Spleen (tissue), 11 donors: ENCODE measurements at regions not wholly inside any gene's neighbourhood (a gene's known extent, or its start where the extent isn't known, plus 50 kb on each side); places are given as distances from the start of the nearest gene placed in this dataset.

Experiments
- DNase-seq: peaks from one replicate; pipeline ENCODE4 v3.0.0-alpha.2; 2020
- H3K27ac ChIP-seq, 8 donors: fragments of 200-600 bp; sonication (generic) in 7 of 8; 1 replicate in 4 of 8; 2 replicates in 4 of 8; pipeline versions ENCODE4 v1.5.0 to v1.8.0; 2016 to 2021; ENCODE audit warnings: inconsistent platforms in 4 of 8, mild to moderate bottlenecking in 4 of 8, moderate library complexity in 1 of 8
- H3K27me3 ChIP-seq, 7 donors: fragments of 200-600 bp; sonication (generic) in 6 of 7; replicated peaks in 1 of 7; 1 replicate in 4 of 7; 2 replicates in 3 of 7; pipeline versions ENCODE4 v1.5.0 to v1.8.0; 2016 to 2021; ENCODE audit warnings: inconsistent platforms in 3 of 7, mild to moderate bottlenecking in 1 of 7
- H3K36me3 ChIP-seq, 6 donors: fragments of 200-600 bp; sonication (generic) in 5 of 6; 1 replicate in 4 of 6; 2 replicates in 2 of 6; pipeline versions ENCODE4 v1.5.0 to v1.8.0; 2016 to 2021; ENCODE audit warnings: inconsistent platforms in 2 of 6
- H3K4me1 ChIP-seq, 6 donors: fragments of 200-600 bp; sonication (generic) in 5 of 6; 1 replicate in 3 of 6; 2 replicates in 3 of 6; pipeline versions ENCODE4 v1.5.0 to v1.8.0; 2016 to 2021; ENCODE audit warnings: inconsistent platforms in 3 of 6
- H3K4me3 ChIP-seq, 8 donors: fragments of 200-600 bp; sonication (generic) in 7 of 8; 1 replicate in 4 of 8; 2 replicates in 4 of 8; pipeline versions ENCODE4 v1.5.0 to v1.8.0; 2016 to 2021; ENCODE audit warnings: inconsistent platforms in 4 of 8, mild to moderate bottlenecking in 4 of 8, moderate library complexity in 2 of 8
- H3K9me3 ChIP-seq, 8 donors: fragments of 200-600 bp; sonication (generic) in 7 of 8; 1 replicate in 4 of 8; 2 replicates in 4 of 8; pipeline versions ENCODE4 v1.5.0 to v1.8.0; 2016 to 2021; ENCODE audit warnings: inconsistent platforms in 4 of 8
- CTCF ChIP-seq, 11 experiments: fragments of 200-600 bp in 7 of 11; fragments of 450-650 bp in 4 of 11; sonication (generic) in 4 of 11; IDR thresholded peaks in 8 of 11; conservative IDR thresholded peaks in 3 of 11; 1 replicate in 7 of 11; 2 replicates in 4 of 11; pipeline versions ENCODE4 v1.4.0 to v1.8.0; 2016 to 2021; ENCODE audit warnings: antibody characterized with exemption in 11 of 11, inconsistent platforms in 4 of 11, mild to moderate bottlenecking in 1 of 11
- POLR2A ChIP-seq, 3 donors: fragments of 450-650 bp; IDR thresholded peaks; one replicate each; pipeline ENCODE4 v1.5.1; 2017; ENCODE audit warnings: antibody characterized with exemption in 3 of 3, mild to moderate bottlenecking in 1 of 3
- POLR2AphosphoS5 ChIP-seq, 3 donors: sonication (generic); formaldehyde crosslinking; IDR thresholded peaks; one replicate each; pipeline ENCODE4 v1.5.1; 2017; ENCODE audit warnings: antibody characterized with exemption in 3 of 3
- WGBS, 5 donors: extraction: QIAGEN DNeasy Blood & Tissue Kit in 3 of 5; methylation state at CpG; one replicate each; pipeline versions ENCODE4 v1.1.5 to v1.1.7; 2013 to 2018; 5-methylcytosine and 5-hydroxymethylcytosine counted together
- intact Hi-C: fragments of 100-400 bp; cut with DNase I; formaldehyde crosslinking; loops from one replicate; pipeline ENCODE4 v1.15.0; 2023; ENCODE audit warnings: low total_unique reads
- donor health status: healthy with polysubstance abuse.
- donor health status: DM: no; HTN: no; CAD: no; lungs with moderate emphysema.
- donor health status: DM: no; HTN: no; CAD: no.
- donor health status: Bipolar disorder and iron deficiency.
- donor health status: healthy.
- donor health status: DM: no; HTN: no; CAD: no.
- donor health status: DM: yes; HTN: yes; CAD: no.

- no peaks in the 10 kb centered on the region for H3K36me3 ChIP-seq
- intact Hi-C loops, result no loop called here
- no peak overlapping the region for H3K4me3 ChIP-seq
- H3K9me3 ChIP-seq, result peaks cover 0 to 36% (median 8%) of the 10 kb centered on the region in 8 donors
- no peaks in the 10 kb centered on the region for H3K4me1 ChIP-seq
- no peak overlapping the region for H3K27ac ChIP-seq
- H3K27me3 ChIP-seq, result no peaks in the 10 kb centered on the region
- WGBS, 5 donors, result 91 to 99% (median 97%) methylated on average over 3 of the region's 3 CpGs
- DNase-seq, result no peak
- TF ChIP-seq POLR2AphosphoS5 (IDR thresholded peaks at IDR 0.05) (no peak), CTCF (IDR thresholded peaks at IDR 0.05 in 8 of 11, conservative IDR thresholded peaks at IDR 0.05 in 3 of 11) (no peak), POLR2A (IDR thresholded peaks at IDR 0.05) (no peak)
Observed at GRCh38 chr1:199109160-199109559, 470.3 kb downstream of the PTPRC start.

- H3K9me3 ChIP-seq, result peaks cover 0 to 22% (median 6%) of the 10 kb centered on the region in 8 donors
- H3K27ac ChIP-seq, result no peak overlapping the region
- no peak for TF ChIP-seq POLR2A (IDR thresholded peaks at IDR 0.05)
- no peaks in the 10 kb centered on the region for H3K4me1 ChIP-seq
- intact Hi-C loops, result loop anchor here (10.0 kb wide), 1 partner anchor 358 kb away; no protein-coding TSS in a partner anchor
- H3K36me3 ChIP-seq, result no peaks in the 10 kb centered on the region
- DNase-seq, result no peak
- H3K4me3 ChIP-seq, result no peak overlapping the region
- no peaks in the 10 kb centered on the region for H3K27me3 ChIP-seq
Observed at GRCh38 chr1:199112365-199112764, 473.5 kb downstream of the PTPRC start.

GRCh38 chr1:199113265-199113869 lies 474.5 kb downstream of the PTPRC start:
- H3K36me3 ChIP-seq, result no peaks in the 10 kb centered on the region
- peaks cover 0 to 14% (median 6%) of the 10 kb centered on the region in 8 donors for H3K9me3 ChIP-seq
- H3K4me3 ChIP-seq, result no peak overlapping the region
- 76 to 100% (median 90%) methylated on average over 2 of the region's 2 CpGs for whole genome bisulfite sequencing, 5 donors
- no peak for TF ChIP-seq POLR2A (IDR thresholded peaks at IDR 0.05)
- TF ChIP-seq CTCF (IDR thresholded peaks at IDR 0.05 in 8 of 11, conservative IDR thresholded peaks at IDR 0.05 in 3 of 11), result peak; percentile 50 to 84 (median 70)
- H3K27me3 ChIP-seq, result no peaks in the 10 kb centered on the region
- H3K27ac ChIP-seq, result no peak overlapping the region
- intact Hi-C loops, result loop anchor here (10.0 kb wide), 1 partner anchor 359 kb away; no protein-coding TSS in a partner anchor
- DNase-seq, result peak; percentile 85
- no peaks in the 10 kb centered on the region for H3K4me1 ChIP-seq

- no peaks in the 10 kb centered on the region for H3K36me3 ChIP-seq
- intact Hi-C loops, result loop anchor here (10.0 kb wide), 1 partner anchor 362 kb away; no protein-coding TSS in a partner anchor
- no peak overlapping the region for H3K27ac ChIP-seq
- H3K9me3 ChIP-seq, result peaks cover 0 to 14% (median 6%) of the 10 kb centered on the region in 8 donors
- no peaks in the 10 kb centered on the region for H3K4me1 ChIP-seq
- DNase-seq, result no peak
- no peaks in the 10 kb centered on the region for H3K27me3 ChIP-seq
- no peak overlapping the region for H3K4me3 ChIP-seq
- TF ChIP-seq POLR2AphosphoS5 (IDR thresholded peaks at IDR 0.05), result no peak
- TF ChIP-seq POLR2A (IDR thresholded peaks at IDR 0.05), result no peak
- TF ChIP-seq CTCF (IDR thresholded peaks at IDR 0.05 in 8 of 11, conservative IDR thresholded peaks at IDR 0.05 in 3 of 11), result no peak
Observed at GRCh38 chr1:199116488-199116887, 477.6 kb downstream of the PTPRC start.

- Histone ChIP-seq H3K9me3 (no peaks in the 10 kb centered on the region), H3K36me3 (no peaks in the 10 kb centered on the region), H3K4me3 (no peak overlapping the region), H3K27ac (no peak overlapping the region), H3K4me1 (no peaks in the 10 kb centered on the region), H3K27me3 (no peaks in the 10 kb centered on the region)
- no peak for DNase-seq
- TF ChIP-seq CTCF (IDR thresholded peaks at IDR 0.05 in 8 of 11, conservative IDR thresholded peaks at IDR 0.05 in 3 of 11), result no peak
- TF ChIP-seq POLR2A (IDR thresholded peaks at IDR 0.05), result no peak
- TF ChIP-seq POLR2AphosphoS5 (IDR thresholded peaks at IDR 0.05), result no peak
- intact Hi-C loops, result no loop called here
Observed at GRCh38 chr1:199121047-199121446, 482.2 kb downstream of the PTPRC start.
